OCI-LY7 (cell line): ENCODE measurements at regions not wholly inside any gene's neighbourhood (a gene's known extent, or its start where the extent isn't known, plus 50 kb on each side); places are given as distances from the start of the nearest gene placed in this dataset.
"Not testable (repeated sequence)": the region's sequence is repeated elsewhere in the genome, so short reads cannot be mapped to it uniquely, and the experiment has no call there.

Experiments
- BruUV-seq: library from RNA; stranded (reverse); fragments of 400-500 nt; replicated peaks from 2 replicates; lab custom pipeline; 2021; lab: Mats Ljungman, UMichigan
- CTCF ChIA-PET: fragments of 300-600 bp; sonication (Branson Sonifier 250); formaldehyde crosslinking; loops from one replicate; lab custom pipeline; 2022; ENCODE audit warnings: antibody characterized with exemption; ENCODE audit not compliant: unreplicated experiment; lab: Charles Lee
- POLR2A ChIA-PET: fragments of 300-600 bp; sonication (Branson Sonifier 250); formaldehyde crosslinking; loops from one replicate; lab custom pipeline; 2022; ENCODE audit warnings: antibody characterized with exemption; lab: Charles Lee
- DNase-seq: peaks from one replicate; pipeline ENCODE4 v3.0.0-alpha.2; 2015; ENCODE audit warnings: low spot score
- H2AFZ ChIP-seq: fragments of 200-600 bp; sonication (generic), shearing (Covaris generic); 2 replicates; pipeline ENCODE4 v1.6.1; 2014; ENCODE audit warnings: mild to moderate bottlenecking, antibody characterized with exemption, low read length, moderate library complexity
- H3K27ac ChIP-seq: fragments of 200-600 bp; sonication (generic); 2 replicates; pipeline ENCODE4 v1.5.1; 2014; ENCODE audit warnings: mixed run types, low read depth, mild to moderate bottlenecking, moderate library complexity, low read length, inconsistent platforms; ENCODE audit not compliant: poor library complexity, severe bottlenecking
- H3K36me3 ChIP-seq: fragments of 200-600 bp; sonication (generic); 2 replicates; pipeline ENCODE4 v1.6.1; 2014; ENCODE audit warnings: mild to moderate bottlenecking, antibody characterized with exemption, low read length, moderate library complexity, mixed read lengths; ENCODE audit not compliant: insufficient read depth
- H3K4me1 ChIP-seq: fragments of 200-600 bp; sonication (generic); 2 replicates; pipeline ENCODE4 v1.5.1; 2014; ENCODE audit warnings: mild to moderate bottlenecking, low read length; ENCODE audit not compliant: insufficient read depth, poor library complexity, severe bottlenecking
- H3K4me2 ChIP-seq: fragments of 200-600 bp; sonication (generic); 2 replicates; pipeline ENCODE4 v1.6.1; 2014; ENCODE audit warnings: mild to moderate bottlenecking, low read length
- H3K4me3 ChIP-seq: fragments of 200-600 bp; sonication (generic); 2 replicates; pipeline ENCODE4 v1.5.1; 2014; ENCODE audit warnings: mild to moderate bottlenecking, low read depth, low read length; ENCODE audit not compliant: poor library complexity, severe bottlenecking
- H3K79me2 ChIP-seq: fragments of 200-600 bp; sonication (generic); 2 replicates; pipeline ENCODE4 v1.6.1; 2016; ENCODE audit warnings: low read depth, mild to moderate bottlenecking, low read length, moderate library complexity, mixed read lengths; ENCODE audit not compliant: insufficient read depth
- H3K9me2 ChIP-seq: fragments of 200-600 bp; sonication (generic); 2 replicates; pipeline ENCODE4 v1.6.1; 2016; ENCODE audit warnings: mild to moderate bottlenecking, low read length, mixed read lengths; ENCODE audit not compliant: insufficient read depth
- H3K9me3 ChIP-seq: fragments of 200-600 bp; sonication (generic); 2 replicates; pipeline ENCODE4 v1.6.1; 2014; ENCODE audit warnings: mild to moderate bottlenecking, mixed run types, low read length, mixed read lengths
- H4K20me1 ChIP-seq: fragments of 200-600 bp; sonication (generic); 2 replicates; pipeline ENCODE4 v1.6.1; 2014; ENCODE audit warnings: mild to moderate bottlenecking, antibody characterized with exemption, low read length, moderate library complexity, mixed read lengths; ENCODE audit not compliant: insufficient read depth
- CTCF ChIP-seq: fragments of 200-600 bp; sonication (generic); conservative IDR thresholded peaks from 2 replicates; pipeline ENCODE4 v1.5.1; 2014; ENCODE audit warnings: mild to moderate bottlenecking, antibody characterized with exemption, low read length, moderate library complexity, mixed read lengths
- EZH2phosphoT487 ChIP-seq: fragments of 200-600 bp; sonication (generic); IDR thresholded peaks from 2 replicates; pipeline ENCODE4 v1.6.1; 2018; ENCODE audit warnings: low read depth, borderline replicate concordance, mild to moderate bottlenecking, mixed run types, antibody characterized with exemption, low read length, moderate library complexity, mixed read lengths
- intact Hi-C: fragments of 100-400 bp; cut with micrococcal nuclease; formaldehyde crosslinking; loops from one replicate; pipeline ENCODE4 v1.10.0; 2022; ENCODE audit not compliant: unreplicated experiment

- Histone ChIP-seq H3K4me3 (no peak overlapping the region), H4K20me1 (no peaks in the 10 kb centered on the region), H3K79me2 (no peaks in the 10 kb centered on the region), H3K9me2 (no peaks in the 10 kb centered on the region), H3K27ac (no peak overlapping the region), H2AFZ (no peak overlapping the region), H3K9me3 (no peaks in the 10 kb centered on the region), H3K4me1 (no peaks in the 10 kb centered on the region), H3K4me2 (no peak overlapping the region), H3K36me3 (no peaks in the 10 kb centered on the region)
- intact Hi-C loops: no loop called here
- no peak for DNase-seq
- ChIA-PET POLR2A (no interaction called here), CTCF (no interaction called here)
- BruUV-seq: no TSS peak
- TF ChIP-seq EZH2phosphoT487: no peak
Observed at GRCh38 chr7:93707249-93707648, 132.7 kb upstream of the CALCR start.

GRCh38 chr7:93706162-93706561, 131.6 kb upstream of the CALCR start:
- H3K4me3 ChIP-seq, BruUV-seq, CTCF ChIA-PET, H3K4me1 ChIP-seq, H3K36me3 ChIP-seq, POLR2A ChIA-PET, DNase-seq, H3K79me2 ChIP-seq, H2AFZ ChIP-seq, H3K9me3 ChIP-seq, H3K27ac ChIP-seq, intact Hi-C loops, H4K20me1 ChIP-seq, H3K4me2 ChIP-seq, H3K9me2 ChIP-seq: not testable (repeated sequence)

GRCh38 chr7:93704217-93704616, 129.7 kb upstream of the CALCR start:
- Histone ChIP-seq H2AFZ (no peak overlapping the region), H3K9me3 (no peaks in the 10 kb centered on the region), H3K4me2 (no peak overlapping the region), H3K4me1 (no peaks in the 10 kb centered on the region), H3K9me2 (no peaks in the 10 kb centered on the region), H3K36me3 (no peaks in the 10 kb centered on the region), H3K27ac (no peak overlapping the region), H3K79me2 (no peaks in the 10 kb centered on the region), H3K4me3 (no peak overlapping the region), H4K20me1 (no peaks in the 10 kb centered on the region)
- BruUV-seq: no TSS peak
- intact Hi-C loops: no loop called here
- DNase-seq: no peak
- TF ChIP-seq CTCF: no peak
- TF ChIP-seq EZH2phosphoT487: no peak
- ChIA-PET CTCF (no interaction called here), POLR2A (interaction anchor here (0.7 to 1.3 kb wide), 2 partner anchors 14 to 93 kb away, joined by 3 to 4 read pairs; no protein-coding TSS in a partner anchor)

DNA sequence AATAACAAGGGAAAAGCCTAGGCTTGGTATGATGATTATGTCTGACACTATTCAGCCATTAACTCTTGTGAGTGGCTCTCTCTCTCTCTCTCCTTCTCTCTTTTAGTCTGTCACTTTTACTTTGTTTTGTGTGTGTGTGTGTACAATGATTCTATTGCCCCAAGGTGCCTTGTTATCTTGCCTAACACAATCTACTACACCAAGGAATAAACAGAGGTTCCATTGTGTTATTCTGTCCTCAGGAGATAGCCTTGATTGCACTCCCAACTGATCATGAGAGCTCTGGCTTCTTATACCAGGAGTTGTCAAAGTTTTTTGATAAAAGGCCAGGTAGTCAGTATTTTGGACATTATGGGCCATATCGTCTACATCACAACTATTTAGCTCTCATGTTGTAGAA, 123.4 kb upstream of the CALCR start:
- BruUV-seq: no TSS peak
- no peak for DNase-seq
- ChIA-PET CTCF (no interaction called here), POLR2A (no interaction called here)
- Histone ChIP-seq H3K9me3 (no peaks in the 10 kb centered on the region), H3K79me2 (no peaks in the 10 kb centered on the region), H3K27ac (no peak overlapping the region), H4K20me1 (no peaks in the 10 kb centered on the region), H3K4me2 (no peak overlapping the region), H3K4me1 (no peaks in the 10 kb centered on the region), H3K4me3 (no peak overlapping the region), H3K9me2 (no peaks in the 10 kb centered on the region), H3K36me3 (no peaks in the 10 kb centered on the region), H2AFZ (no peak overlapping the region)
- intact Hi-C loops: no loop called here
- no peak for TF ChIP-seq EZH2phosphoT487
- no peak for TF ChIP-seq CTCF
